Psoas muscle (tissue), 7 donors: ENCODE measurements at regions not wholly inside any gene's neighbourhood (a gene's known extent, or its start where the extent isn't known, plus 50 kb on each side); places are given as distances from the start of the nearest gene placed in this dataset.

ENCODE experiments used
- ATAC-seq, 4 donors: fragments of 200-7000 bp; cut with Tn5 transposase; one replicate each; pipeline ENCODE4 v1.9.1; 2020; ENCODE audit warnings: moderate library complexity in 3 of 4, mild to moderate bottlenecking in 2 of 4
- DNase-seq, 2 donors: peaks; one replicate each; pipeline ENCODE4 v3.0.0-alpha.2; 2020
- H3K27ac ChIP-seq: fragments of 200-600 bp; one replicate; pipeline ENCODE4 v1.8.0; 2022
- H3K27me3 ChIP-seq, 3 donors: fragments of 200-600 bp in 1 of 3; one replicate each; pipeline versions ENCODE4 v1.6.1 to v1.8.0; 2013 to 2022; ENCODE audit warnings: low read length in 2 of 3, mild to moderate bottlenecking in 2 of 3, moderate library complexity in 1 of 3; ENCODE audit not compliant: insufficient read depth in 3 of 3
- H3K36me3 ChIP-seq, 2 donors: fragments of 200-600 bp in 1 of 2; one replicate each; pipeline versions ENCODE4 v1.6.1 to v1.8.0; 2013 to 2022; ENCODE audit warnings: low read depth in 1 of 2, mild to moderate bottlenecking in 1 of 2, moderate library complexity in 1 of 2; ENCODE audit not compliant: insufficient read depth in 1 of 2
- H3K4me1 ChIP-seq: fragments of 200-600 bp; one replicate; pipeline ENCODE4 v1.8.0; 2022
- H3K4me3 ChIP-seq: fragments of 200-600 bp; one replicate; pipeline ENCODE4 v1.8.0; 2022; ENCODE audit warnings: mild to moderate bottlenecking
- H3K9me3 ChIP-seq: fragments of 200-600 bp; one replicate; pipeline ENCODE4 v1.8.0; 2022
- WGBS, 3 donors: extraction: QIAGEN DNeasy Blood & Tissue Kit; methylation state at CpG; one replicate each; pipeline versions ENCODE4 v1.1.6 to v1.1.7; 2013; 5-methylcytosine and 5-hydroxymethylcytosine counted together
- intact Hi-C, 2 donors: fragments of 100-400 bp; cut with DNase I; formaldehyde crosslinking; loops; one replicate each; pipeline versions ENCODE4 v1.11.0 to v1.14.2; 2022
- TF ChIP-seq, protein P1 (sequence below): fragments of 200-600 bp; IDR thresholded peaks from one replicate; pipeline ENCODE4 v1.8.0; 2022; ENCODE audit warnings: antibody characterized with exemption
- donor health status: healthy with polysubstance abuse.
- donor health status: DM: no; HTN: no; CAD: no; lungs with moderate emphysema.
- donor health status: Bipolar disorder and iron deficiency.
- donor health status: healthy.
- donor health status: DM: yes; HTN: yes; CAD: no.
- donor health status: DM: no; HTN: no; CAD: no.
- donor health status: DM: yes; HTN: yes; CAD: no.

DNA sequence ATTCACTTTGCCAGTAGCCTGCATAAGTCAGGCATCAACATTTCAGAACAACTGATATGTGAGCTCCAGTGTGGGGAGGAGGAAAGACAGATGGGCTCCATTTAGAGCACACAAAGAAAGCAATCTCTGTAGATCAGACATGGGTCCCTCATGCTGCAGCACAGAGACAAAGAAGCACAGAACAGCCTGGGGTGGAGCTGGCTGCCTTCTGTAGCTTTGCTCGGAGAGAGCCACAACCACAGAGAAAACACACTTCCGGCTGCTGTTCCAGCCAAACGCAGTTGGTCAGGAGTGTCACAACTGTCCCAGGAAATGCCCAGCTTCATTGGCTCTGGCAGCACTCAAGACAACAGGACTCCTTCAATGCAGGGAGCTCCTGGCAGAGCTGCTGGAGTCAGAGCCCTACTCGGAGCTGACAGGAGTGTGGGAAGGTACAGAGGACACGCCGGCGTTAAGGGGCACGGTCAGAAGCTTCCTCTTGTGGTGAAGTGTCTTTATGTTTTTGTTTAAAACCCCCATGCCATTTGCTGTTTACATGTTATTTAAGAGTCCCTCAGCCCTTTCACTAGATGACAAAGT lies 494.4 kb downstream of the TCERG1L start:
- Histone ChIP-seq H3K27me3 (peaks cover 0 to 2% (median 0%) of the 10 kb centered on the region in 3 donors), H3K36me3 (no peaks in the 10 kb centered on the region), H3K4me1 (no peaks in the 10 kb centered on the region), H3K9me3 (no peaks in the 10 kb centered on the region), H3K4me3 (no peak overlapping the region), H3K27ac (no peak overlapping the region)
- intact Hi-C loops: no loop called here
- ATAC-seq: no peak
- DNase-seq: no peak
- TF ChIP-seq, protein P1, sequence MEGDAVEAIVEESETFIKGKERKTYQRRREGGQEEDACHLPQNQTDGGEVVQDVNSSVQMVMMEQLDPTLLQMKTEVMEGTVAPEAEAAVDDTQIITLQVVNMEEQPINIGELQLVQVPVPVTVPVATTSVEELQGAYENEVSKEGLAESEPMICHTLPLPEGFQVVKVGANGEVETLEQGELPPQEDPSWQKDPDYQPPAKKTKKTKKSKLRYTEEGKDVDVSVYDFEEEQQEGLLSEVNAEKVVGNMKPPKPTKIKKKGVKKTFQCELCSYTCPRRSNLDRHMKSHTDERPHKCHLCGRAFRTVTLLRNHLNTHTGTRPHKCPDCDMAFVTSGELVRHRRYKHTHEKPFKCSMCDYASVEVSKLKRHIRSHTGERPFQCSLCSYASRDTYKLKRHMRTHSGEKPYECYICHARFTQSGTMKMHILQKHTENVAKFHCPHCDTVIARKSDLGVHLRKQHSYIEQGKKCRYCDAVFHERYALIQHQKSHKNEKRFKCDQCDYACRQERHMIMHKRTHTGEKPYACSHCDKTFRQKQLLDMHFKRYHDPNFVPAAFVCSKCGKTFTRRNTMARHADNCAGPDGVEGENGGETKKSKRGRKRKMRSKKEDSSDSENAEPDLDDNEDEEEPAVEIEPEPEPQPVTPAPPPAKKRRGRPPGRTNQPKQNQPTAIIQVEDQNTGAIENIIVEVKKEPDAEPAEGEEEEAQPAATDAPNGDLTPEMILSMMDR: no peak
- 37 to 64% (median 47%) methylated on average over 8 of the region's 8 CpGs for WGBS, 3 donors

DNA sequence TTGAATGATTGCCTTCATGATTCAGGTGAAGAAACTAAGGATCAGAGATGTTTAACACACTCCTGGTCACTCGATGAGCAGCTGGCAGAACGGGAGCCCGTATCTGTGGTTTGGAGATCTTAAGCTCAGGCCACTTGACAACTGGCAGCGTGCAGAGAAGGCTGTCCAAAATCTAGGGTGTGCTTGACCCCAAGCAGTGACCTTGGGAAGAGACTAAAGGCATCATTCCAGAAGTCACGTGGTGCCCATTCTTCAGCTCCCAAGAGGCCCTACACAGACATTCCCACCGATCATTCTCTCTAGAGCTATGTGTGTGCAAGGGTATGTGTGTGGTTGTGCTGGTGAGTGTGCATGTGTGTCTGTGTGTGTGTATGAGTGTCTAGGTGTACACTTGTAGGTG lies 493.8 kb downstream of the TCERG1L start:
- DNase-seq: no peak
- intact Hi-C loops: no loop called here
- peaks cover 0 to 2% (median 0%) of the 10 kb centered on the region in 3 donors for H3K27me3 ChIP-seq
- no peaks in the 10 kb centered on the region for H3K36me3 ChIP-seq
- no peak overlapping the region for H3K4me3 ChIP-seq
- ATAC-seq: no peak
- no peaks in the 10 kb centered on the region for H3K9me3 ChIP-seq
- no peak overlapping the region for H3K27ac ChIP-seq
- 43 to 63% (median 48%) methylated on average over 6 of the region's 6 CpGs for WGBS, 3 donors
- H3K4me1 ChIP-seq: no peaks in the 10 kb centered on the region
- TF ChIP-seq, protein P1: no peak

DNA sequence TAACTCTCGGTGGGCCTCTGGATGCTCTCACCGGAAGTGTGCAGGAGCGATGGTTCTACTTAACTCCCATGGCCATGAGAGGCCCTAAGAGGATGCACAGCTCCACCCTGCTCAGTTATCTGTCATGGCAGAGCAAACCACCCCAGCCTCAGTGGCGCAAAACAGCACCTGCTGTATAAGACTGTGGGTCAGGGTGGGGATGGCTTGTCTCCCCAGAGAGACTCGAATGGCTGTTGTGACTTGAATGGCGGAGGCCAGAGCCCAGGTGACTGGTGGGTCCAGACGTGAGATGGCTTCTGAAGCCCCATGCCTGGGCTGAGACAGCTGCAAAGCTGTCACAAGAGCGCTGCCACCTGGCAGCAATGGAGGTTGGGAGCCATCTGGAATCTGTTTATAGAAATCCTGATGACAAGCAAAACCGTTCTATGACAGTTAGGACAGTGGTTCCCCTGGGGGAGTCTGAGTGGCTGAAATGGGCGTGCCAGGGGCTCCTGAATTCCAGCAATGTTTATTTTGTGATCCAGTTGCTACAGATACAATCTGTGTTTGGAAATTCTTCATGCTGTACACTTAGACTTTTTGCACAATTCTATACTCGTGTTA lies 490.5 kb downstream of the TCERG1L start:
- no peak for ATAC-seq
- no peaks in the 10 kb centered on the region for H3K4me1 ChIP-seq
- WGBS, 3 donors: 62 to 67% (median 64%) methylated on average over 11 of the region's 11 CpGs

DNA sequence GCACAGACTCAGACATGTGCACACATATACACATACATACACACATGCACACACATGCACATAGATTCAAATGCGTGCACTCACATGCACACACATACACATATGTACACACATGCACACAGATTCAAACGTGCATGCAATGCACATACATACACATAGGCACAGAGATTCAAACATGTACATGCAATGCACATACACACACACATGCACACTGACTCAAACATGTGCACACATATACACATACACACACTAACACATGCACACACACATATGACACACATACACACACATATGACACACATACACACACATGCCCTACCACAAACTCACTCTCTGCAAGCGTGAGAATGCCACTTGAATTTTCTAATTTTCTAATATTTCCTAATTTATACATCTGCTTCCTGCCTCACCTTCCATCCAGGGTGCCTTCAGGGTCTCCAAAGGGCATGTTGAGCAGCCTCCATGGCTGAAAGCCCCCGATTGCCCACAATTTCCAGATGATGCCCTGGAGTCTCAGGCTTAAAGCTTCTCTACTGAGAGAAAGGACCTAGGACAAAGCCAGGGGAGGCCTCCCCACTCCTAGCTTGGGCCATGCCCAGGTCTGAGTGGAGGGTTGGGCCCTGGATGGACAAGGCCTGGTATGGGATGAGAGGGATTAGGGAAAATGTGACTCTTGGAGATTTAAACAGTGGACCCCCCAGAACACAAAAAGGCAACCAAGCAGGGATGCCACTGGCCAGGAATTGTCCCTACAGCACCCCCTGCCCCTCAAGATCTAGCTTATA lies 487.1 kb downstream of the TCERG1L start:
- TF ChIP-seq, protein P1: no peak
- Histone ChIP-seq H3K27me3 (peaks cover 0 to 3% (median 0%) of the 10 kb centered on the region in 3 donors), H3K4me3 (no peak overlapping the region), H3K36me3 (no peaks in the 10 kb centered on the region), H3K27ac (no peak overlapping the region), H3K4me1 (no peaks in the 10 kb centered on the region), H3K9me3 (peaks cover 20% of the 10 kb centered on the region)
- intact Hi-C loops: no loop called here
- DNase-seq (no peak), ATAC-seq (no peak)
- 83 to 87% (median 83%) methylated on average over 4 of the region's 4 CpGs for WGBS, 3 donors

More for the DNA sequence above, 490.5 kb downstream of the TCERG1L start:
- no peak for DNase-seq
- intact Hi-C loops: no loop called here
- peaks cover 0 to 3% (median 0%) of the 10 kb centered on the region in 3 donors for H3K27me3 ChIP-seq
- H3K9me3 ChIP-seq: peaks cover 2% of the 10 kb centered on the region
- no peak overlapping the region for H3K27ac ChIP-seq
- TF ChIP-seq, protein P1: no peak
- no peak overlapping the region for H3K4me3 ChIP-seq
- no peaks in the 10 kb centered on the region for H3K36me3 ChIP-seq
